Calu3 (cell line): ENCODE measurements at regions not wholly inside any gene's neighbourhood (a gene's known extent, or its start where the extent isn't known, plus 50 kb on each side); places are given as distances from the start of the nearest gene placed in this dataset.

Experiments used
- BruUV-seq: library from RNA; stranded (reverse); fragments of 400-500 nt; replicated peaks from 2 replicates; lab custom pipeline; 2021; lab: Mats Ljungman, UMichigan
- CTCF ChIA-PET: fragments of 300-600 bp; sonication (Branson Sonifier 250); formaldehyde crosslinking; loops from one replicate; lab custom pipeline; 2022; ENCODE audit warnings: antibody characterized with exemption; lab: Charles Lee
- DNase-seq: peaks from one replicate; pipeline ENCODE4 v3.0.0; 2022
- H3K27ac Mint-ChIP-seq: one replicate; pipeline ENCODE4 v1.8.0; 2022; ENCODE audit warnings: mixed read lengths; ENCODE audit not compliant: unreplicated experiment
- H3K27me3 Mint-ChIP-seq: one replicate; pipeline ENCODE4 v1.8.0; 2022; ENCODE audit warnings: mixed read lengths; ENCODE audit not compliant: unreplicated experiment
- H3K36me3 Mint-ChIP-seq: one replicate; pipeline ENCODE4 v1.8.0; 2022; ENCODE audit warnings: mild to moderate bottlenecking, moderate library complexity, mixed read lengths; ENCODE audit not compliant: insufficient read depth, unreplicated experiment
- H3K4me1 Mint-ChIP-seq: one replicate; pipeline ENCODE4 v1.8.0; 2022; ENCODE audit warnings: mild to moderate bottlenecking, low read depth, mixed read lengths; ENCODE audit not compliant: unreplicated experiment
- H3K4me3 Mint-ChIP-seq: one replicate; pipeline ENCODE4 v1.8.0; 2022; ENCODE audit warnings: mild to moderate bottlenecking, low read depth, moderate library complexity, mixed read lengths; ENCODE audit not compliant: unreplicated experiment
- H3K9me3 Mint-ChIP-seq: one replicate; pipeline ENCODE4 v1.8.0; 2022; ENCODE audit warnings: low read depth, mixed read lengths; ENCODE audit not compliant: unreplicated experiment
- CTCF ChIP-seq: fragments of 200-600 bp; IDR thresholded peaks from one replicate; pipeline ENCODE4 v1.8.0; 2022; ENCODE audit warnings: antibody characterized with exemption; ENCODE audit not compliant: unreplicated experiment
- intact Hi-C: fragments of 100-400 bp; cut with micrococcal nuclease; formaldehyde crosslinking; loops from one replicate; pipeline ENCODE4 v1.10.0; 2022; ENCODE audit not compliant: unreplicated experiment

- H3K27ac Mint-ChIP-seq: no peak overlapping the region
- no peaks in the 10 kb centered on the region for H3K36me3 Mint-ChIP-seq
- no peak for DNase-seq
- no peaks in the 10 kb centered on the region for H3K4me1 Mint-ChIP-seq
- no peaks in the 10 kb centered on the region for H3K27me3 Mint-ChIP-seq
- no TSS peak for BruUV-seq
- intact Hi-C loops: no loop called here
- TF ChIP-seq CTCF: no peak
- peaks cover 2% of the 10 kb centered on the region for H3K9me3 Mint-ChIP-seq
- H3K4me3 Mint-ChIP-seq: no peak overlapping the region
- CTCF ChIA-PET: no interaction called here
Measured at GRCh38 chr11:97107604-97108003, 717.8 kb downstream of the JRKL start.

- no TSS peak for BruUV-seq
- intact Hi-C loops: no loop called here
Measured at GRCh38 chr11:97109078-97109477, 719.3 kb downstream of the JRKL start.

GRCh38 chr11:97110376-97110775 is 720.6 kb downstream of the JRKL start:
- Mint-ChIP-seq H3K36me3 (no peaks in the 10 kb centered on the region), H3K9me3 (peaks cover 2% of the 10 kb centered on the region), H3K4me1 (no peaks in the 10 kb centered on the region), H3K4me3 (no peak overlapping the region), H3K27me3 (no peaks in the 10 kb centered on the region), H3K27ac (no peak overlapping the region)
- CTCF ChIA-PET: no interaction called here
- BruUV-seq: no TSS peak
- intact Hi-C loops: no loop called here
- no peak for DNase-seq
- TF ChIP-seq CTCF: no peak

More at GRCh38 chr11:97109078-97109477, 719.3 kb downstream of the JRKL start:
- no peak overlapping the region for H3K4me3 Mint-ChIP-seq
- DNase-seq: no peak
- peaks cover 2% of the 10 kb centered on the region for H3K9me3 Mint-ChIP-seq
- H3K4me1 Mint-ChIP-seq: no peaks in the 10 kb centered on the region
- CTCF ChIA-PET: no interaction called here
- no peak overlapping the region for H3K27ac Mint-ChIP-seq
- H3K36me3 Mint-ChIP-seq: no peaks in the 10 kb centered on the region
- H3K27me3 Mint-ChIP-seq: no peaks in the 10 kb centered on the region
- no peak for TF ChIP-seq CTCF

GRCh38 chr11:97111559-97111958 is 721.7 kb downstream of the JRKL start:
- intact Hi-C loops: no loop called here
- no TSS peak for BruUV-seq
- no peak for TF ChIP-seq CTCF
- Mint-ChIP-seq H3K27me3 (no peaks in the 10 kb centered on the region), H3K4me1 (no peaks in the 10 kb centered on the region), H3K27ac (no peak overlapping the region), H3K4me3 (no peak overlapping the region), H3K9me3 (peaks cover 2% of the 10 kb centered on the region), H3K36me3 (no peaks in the 10 kb centered on the region)
- CTCF ChIA-PET: no interaction called here
- DNase-seq: no peak
